HG03108 (cell line): ENCODE measurements at regions not wholly inside any gene's neighbourhood (a gene's known extent, or its start where the extent isn't known, plus 50 kb on each side); places are given as distances from the start of the nearest gene placed in this dataset.
"Not testable (repeated sequence)": the region's sequence is repeated elsewhere in the genome, so short reads cannot be mapped to it uniquely, and the experiment has no call there.

Source experiments
- ATAC-seq: cut with Tn5 transposase; IDR thresholded peaks from one replicate; pipeline ENCODE4 v1.9.1; 2021; ENCODE audit warnings: moderate library complexity; ENCODE audit not compliant: unreplicated experiment

GRCh38 chr2:64280812-64281211 is 136.6 kb upstream of the PELI1 start:
- ATAC-seq = not testable (repeated sequence)

GRCh38 chr2:64283006-64283570 is 138.9 kb upstream of the PELI1 start:
- peak; percentile 10 for ATAC-seq

GRCh38 chr2:64283641-64284361 is 139.6 kb upstream of the PELI1 start:
- ATAC-seq = peak; percentile 84

GRCh38 chr2:64284751-64285150 is 140.5 kb upstream of the PELI1 start:
- ATAC-seq = no peak

DNA sequence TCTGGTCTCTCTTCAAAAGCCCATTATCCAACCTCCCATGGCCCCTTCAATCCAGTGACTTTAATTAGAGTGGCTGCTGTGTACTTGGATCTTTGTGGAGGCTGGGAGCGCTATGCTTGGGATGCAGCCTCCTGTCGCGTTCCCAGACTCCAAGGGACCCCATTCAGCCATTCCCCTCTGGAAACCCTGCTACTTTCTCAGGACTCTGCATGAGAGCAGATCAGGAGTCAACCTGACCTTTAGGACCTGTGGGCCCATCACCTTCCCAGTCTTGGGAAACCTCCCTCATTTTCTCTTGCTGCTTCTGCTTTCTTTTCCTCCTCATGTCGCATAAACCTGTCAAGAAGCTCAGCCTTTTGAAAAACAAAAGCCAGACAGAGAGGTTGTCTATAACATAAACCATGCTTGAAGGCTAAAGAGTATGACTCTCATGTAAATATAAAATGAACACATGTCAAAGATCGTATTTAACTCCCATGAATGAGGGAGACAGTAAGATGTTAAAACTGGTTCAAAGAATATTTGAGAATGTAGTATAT is 143.1 kb upstream of the PELI1 start:
- no peak for ATAC-seq

DNA sequence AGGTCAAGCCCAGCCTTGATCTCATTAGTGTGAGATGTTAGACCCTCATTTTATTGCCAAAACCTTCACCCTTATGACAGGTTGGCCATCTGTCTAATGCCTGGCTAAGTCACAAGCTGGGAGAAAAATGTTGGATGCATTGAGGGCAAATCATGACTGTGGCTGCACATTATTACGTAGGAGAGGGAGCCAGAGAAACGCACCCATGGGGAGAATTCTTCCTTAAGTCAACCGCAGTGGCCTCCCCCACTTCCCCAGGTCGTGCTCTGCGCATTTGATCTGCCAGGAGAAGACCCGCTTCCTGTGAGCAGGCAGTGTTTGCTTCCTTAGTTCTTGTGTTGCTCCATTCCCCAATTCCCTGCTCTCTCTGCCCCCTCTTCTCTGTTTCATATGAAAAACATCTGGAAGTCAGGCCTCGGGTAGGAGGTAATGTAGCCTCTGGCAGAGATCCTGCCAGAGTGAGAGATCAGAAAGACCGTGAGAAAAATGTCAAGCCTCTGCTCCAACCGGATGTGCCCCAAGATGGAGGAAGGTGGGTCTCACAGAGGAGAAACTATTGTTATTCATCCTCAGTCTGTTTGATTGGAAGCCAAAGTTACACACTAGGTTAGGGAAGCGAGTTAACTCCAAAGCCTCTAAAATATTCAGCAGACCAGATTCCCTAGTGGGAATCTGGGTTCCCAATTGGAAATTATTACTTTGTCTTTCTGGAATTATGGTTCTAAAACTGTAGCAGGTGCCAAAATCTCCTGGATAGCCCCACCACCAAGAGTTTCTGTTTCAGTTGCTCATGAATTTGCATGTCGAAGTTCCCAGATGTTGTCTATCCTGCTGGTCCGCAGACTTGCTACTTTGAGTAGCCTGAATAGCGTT is 144.3 kb upstream of the PELI1 start:
- no peak for ATAC-seq

DNA sequence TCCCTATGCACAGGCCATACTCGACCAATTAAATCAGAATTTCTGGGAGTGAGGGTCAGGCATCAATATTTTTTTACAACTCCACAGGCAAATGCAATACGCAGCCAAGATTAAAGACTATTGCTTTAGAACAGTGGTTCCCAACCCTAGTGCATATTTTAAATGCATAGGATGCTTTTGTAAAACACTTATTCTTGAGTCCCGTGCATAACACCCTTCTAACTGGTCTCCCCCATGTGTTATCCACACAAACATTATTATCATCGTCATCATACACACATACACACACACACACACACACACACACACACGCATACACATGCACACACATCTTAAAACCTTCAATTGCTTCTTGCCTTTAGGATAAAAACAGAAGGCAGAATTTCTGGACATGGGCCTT is 145.0 kb upstream of the PELI1 start:
- no peak for ATAC-seq

DNA sequence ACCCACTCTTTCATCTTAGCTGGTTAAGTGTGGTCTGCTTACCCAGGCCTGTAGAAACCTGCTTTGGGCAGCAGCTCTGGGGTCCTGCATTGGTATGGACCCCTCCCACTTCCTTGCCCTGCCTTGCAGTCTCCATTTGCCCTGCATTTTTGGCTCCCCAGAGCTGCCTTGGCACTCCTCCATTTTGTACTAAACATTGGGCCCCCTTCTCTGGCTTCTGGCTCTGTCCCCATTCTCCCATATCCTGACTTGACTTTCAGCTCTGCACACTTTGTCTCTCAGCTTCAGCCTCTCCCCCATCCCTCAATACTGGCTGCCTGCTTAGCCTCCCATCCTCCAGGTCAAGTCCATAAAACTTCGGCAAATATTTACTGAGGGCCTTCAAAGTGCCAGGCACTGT is 145.5 kb upstream of the PELI1 start:
- no peak for ATAC-seq

DNA sequence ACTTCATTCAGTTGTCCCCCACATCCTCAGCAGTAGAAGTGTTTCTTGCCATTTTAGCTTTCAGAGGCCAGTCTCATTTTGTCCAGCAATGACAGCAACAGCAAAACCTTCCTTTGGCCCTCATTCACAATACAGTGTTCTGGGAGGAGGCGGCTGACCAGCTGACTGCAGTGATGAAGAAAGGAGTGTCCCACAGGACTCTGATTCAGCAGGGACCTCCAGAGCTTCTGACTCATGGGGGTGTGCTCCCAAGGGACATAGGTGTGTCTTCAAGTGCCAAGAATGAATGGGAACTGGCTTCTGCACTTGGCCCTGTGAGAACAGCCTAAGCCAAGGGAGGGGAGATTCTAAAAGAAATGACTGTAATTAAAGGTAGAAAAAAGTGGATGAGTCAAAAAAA is 147.0 kb upstream of the PELI1 start:
- no peak for ATAC-seq

DNA sequence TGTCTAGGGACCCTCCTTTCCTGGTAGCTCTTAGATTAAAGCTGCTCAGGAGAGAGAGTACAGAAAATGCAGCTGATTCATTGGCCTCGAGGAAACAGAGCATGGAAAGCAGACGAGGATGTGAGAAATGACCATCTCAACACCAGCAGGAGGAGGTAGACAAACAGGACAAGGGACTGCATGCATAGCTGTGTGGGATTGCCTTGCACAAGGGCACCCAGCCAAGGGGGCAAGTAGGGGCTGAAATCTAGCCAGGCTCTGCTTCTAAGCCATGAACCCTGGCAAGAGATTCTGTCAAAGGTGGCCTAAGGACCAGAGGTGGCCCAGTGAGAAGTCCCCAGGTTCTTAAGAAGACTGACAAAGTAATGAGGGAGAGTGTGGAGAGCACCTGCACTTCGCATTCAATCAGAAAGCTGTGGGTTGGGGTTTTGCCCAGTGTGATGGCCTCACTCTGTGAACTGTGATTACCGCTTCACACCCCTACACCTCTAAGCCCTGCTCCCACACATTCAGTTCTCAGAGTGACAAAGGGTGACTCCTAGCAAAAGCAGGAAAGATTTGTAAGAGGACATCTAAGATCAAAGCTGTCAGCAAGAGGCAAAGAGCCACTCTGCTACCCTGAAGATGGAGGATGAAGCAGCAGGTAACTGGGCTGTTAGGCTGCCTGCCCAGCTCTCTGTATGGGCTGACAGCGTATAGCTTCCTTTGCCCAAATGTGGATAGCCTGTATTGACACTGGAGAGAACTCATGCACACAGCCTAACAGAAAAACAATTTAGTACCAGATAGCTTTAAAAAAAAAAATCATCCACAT is 151.3 kb upstream of the PELI1 start:
- no peak for ATAC-seq

GRCh38 chr2:64296140-64296480 is 151.9 kb upstream of the PELI1 start:
- no peak for ATAC-seq

DNA sequence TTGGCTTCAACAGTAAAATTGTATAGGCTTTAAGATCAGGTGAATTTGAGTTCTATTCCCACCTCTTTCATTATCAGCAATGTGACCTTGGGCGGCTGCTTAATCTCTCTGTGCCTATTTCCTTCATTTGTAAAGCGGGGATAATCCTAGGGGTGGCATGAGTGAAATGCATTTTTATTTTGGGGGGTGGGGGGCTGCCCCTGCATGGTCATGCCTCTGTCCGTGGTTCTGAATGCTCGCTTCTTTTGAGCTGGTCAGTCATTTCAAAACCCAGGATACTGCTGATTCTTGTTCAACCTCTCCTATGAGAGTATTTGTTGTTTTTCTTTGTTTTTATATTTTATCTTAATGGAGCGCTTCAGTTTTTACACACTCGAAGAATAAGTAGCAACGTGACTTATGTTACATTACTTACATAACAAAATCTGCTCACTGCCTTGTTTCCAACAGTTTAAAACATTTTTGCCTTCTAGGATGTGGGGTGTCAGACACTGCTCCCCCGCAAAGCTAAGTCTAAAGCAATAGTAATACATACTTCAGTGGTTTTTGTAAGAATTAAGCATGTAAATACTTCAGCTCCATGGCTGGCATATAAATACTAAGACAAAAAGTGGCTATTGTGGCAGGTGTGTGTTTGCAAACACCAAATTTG is 152.6 kb upstream of the PELI1 start:
- ATAC-seq = no peak

DNA sequence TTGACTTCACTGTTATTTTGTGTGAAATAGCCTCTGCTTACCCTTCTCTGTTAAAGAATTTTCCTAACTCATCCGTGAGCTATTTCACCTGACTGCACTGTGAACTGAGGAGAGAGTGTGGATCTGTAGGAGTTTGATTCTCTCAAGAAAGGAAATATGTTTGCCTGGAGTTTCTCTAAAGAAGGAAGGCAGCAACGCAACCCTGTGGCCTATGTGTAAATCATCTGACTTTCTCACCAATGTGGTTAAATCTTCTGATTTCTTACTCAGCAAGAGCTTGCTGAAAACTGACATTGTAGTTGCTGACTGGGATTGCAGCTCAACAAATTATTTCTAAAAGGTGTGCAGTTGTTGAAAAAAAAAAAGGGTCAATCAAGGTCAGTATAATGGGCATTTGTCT is 153.9 kb upstream of the PELI1 start:
- no peak for ATAC-seq

GRCh38 chr2:64300066-64300465 is 153.9 kb upstream of the LGALSL start:
- no peak for ATAC-seq

DNA sequence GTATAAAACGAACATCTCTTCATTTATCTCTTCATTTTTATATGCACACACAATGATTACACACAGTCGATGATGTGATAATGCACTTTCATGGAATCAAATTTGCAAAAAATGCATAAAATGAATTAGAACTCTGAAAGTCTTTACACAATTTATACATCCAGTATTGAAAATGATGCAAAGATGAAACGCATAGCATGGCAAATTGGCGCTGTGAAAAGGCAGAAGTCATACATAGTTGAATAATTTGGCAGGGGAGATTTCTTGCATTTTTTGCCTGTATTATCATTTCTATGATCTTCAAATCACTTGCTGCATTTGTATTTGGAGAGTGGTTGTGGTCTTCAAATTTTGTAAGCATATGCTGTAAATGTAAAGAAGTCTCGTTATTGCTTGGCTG is 150.7 kb upstream of the LGALSL start:
- ATAC-seq = no peak

GRCh38 chr2:64307421-64307820 is 146.5 kb upstream of the LGALSL start:
- no peak for ATAC-seq

DNA sequence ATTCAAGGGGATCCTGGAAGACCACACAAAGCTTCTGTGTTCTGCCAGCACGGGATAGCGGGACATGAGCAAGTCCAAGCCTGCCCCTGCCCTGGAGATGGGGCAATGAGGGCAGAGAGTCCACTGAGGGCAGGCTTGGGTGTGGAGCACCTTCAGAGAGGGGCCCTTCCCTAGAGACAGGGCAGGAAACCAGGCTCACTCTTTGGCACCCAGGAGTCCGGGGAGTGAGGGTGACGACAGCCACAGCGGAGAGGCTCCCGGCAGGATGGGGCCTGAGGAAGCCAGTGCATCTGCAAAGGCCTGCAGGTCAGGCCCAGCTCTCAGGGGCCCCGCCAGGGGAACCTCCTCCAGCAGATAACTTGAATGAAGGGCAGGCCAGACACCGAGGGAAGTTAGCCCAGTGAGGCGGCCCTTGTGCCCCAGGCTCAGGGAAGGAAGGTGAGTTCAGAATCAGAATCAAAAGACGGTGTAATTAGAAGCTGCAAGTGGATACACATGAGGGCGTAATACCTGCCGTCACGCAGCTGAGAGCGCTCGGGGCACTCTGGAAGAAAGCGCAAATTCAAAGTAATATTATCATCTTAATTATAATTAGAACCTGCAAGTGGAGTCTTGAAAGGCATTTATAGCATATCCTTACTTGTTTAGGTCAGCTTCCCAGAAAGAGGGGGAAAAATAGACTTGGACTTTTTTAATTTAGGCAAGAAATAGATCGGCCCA is 142.6 kb upstream of the LGALSL start:
- no peak for ATAC-seq

DNA sequence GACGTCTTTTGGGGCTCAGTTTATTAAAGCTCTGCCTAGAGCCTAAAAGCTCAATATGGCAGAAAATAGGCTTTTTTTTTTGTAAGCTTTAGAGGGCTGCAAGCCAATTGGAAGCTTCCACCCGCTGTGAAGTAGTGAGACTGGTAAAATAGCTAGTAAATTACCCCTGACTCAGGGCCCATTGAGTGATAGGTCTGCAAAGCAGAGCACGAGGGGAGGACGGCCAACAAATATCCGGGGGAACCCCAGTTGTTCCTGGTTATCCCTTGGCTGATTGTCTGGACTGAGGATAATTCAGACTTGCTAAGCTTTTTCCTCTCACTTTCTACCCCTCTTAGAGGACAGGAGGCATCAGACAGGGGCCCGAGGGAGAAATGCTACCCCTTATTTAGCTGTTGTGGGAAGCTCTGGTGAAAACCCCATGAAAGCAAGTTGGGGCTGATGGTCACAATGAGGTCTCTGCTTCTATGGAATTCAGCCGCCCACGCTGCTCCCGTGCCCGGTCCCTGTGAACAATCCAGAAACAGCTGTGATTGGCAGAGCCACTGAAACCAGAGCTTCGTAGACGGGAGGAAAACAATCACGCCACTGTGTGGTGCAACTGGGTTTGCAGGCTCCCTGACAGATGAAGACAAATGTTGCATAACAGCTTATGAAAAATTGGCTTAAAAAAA is 141.9 kb upstream of the LGALSL start:
- no peak for ATAC-seq
